Fibroblast of upper back skin (primary cell): ENCODE measurements at regions not wholly inside any gene's neighbourhood (a gene's known extent, or its start where the extent isn't known, plus 50 kb on each side); places are given as distances from the start of the nearest gene placed in this dataset.
"Not testable (repeated sequence)": the region's sequence is repeated elsewhere in the genome, so short reads cannot be mapped to it uniquely, and the experiment has no call there.

Source experiments
- DNase-seq: peaks from one replicate; pipeline ENCODE4 v3.0.0-alpha.2; 2013

DNA sequence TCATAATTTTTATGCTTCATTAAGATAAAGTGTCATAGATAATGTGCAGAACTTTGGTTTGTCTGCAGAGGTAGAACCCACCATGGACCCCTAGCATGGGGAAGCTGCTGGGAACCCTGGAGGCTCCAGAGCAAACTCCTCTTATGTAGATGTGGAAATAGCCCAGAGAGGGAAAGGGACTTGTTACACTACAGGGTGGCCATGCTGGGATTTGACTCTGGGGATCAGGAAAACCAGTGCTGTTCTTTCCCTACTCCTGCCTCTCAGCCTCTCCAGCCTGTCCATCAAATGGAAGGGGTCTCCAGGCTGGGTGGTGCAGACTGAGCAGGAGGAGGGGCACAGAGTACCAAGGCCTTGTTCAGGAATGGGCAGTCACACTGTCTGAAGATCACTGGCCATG, 54.2 kb downstream of the MSX1 start:
- DNase-seq, result no peak

GRCh38 chr4:4914059-4914820, 54.8 kb downstream of the MSX1 start:
- peak; percentile 50 for DNase-seq

DNA sequence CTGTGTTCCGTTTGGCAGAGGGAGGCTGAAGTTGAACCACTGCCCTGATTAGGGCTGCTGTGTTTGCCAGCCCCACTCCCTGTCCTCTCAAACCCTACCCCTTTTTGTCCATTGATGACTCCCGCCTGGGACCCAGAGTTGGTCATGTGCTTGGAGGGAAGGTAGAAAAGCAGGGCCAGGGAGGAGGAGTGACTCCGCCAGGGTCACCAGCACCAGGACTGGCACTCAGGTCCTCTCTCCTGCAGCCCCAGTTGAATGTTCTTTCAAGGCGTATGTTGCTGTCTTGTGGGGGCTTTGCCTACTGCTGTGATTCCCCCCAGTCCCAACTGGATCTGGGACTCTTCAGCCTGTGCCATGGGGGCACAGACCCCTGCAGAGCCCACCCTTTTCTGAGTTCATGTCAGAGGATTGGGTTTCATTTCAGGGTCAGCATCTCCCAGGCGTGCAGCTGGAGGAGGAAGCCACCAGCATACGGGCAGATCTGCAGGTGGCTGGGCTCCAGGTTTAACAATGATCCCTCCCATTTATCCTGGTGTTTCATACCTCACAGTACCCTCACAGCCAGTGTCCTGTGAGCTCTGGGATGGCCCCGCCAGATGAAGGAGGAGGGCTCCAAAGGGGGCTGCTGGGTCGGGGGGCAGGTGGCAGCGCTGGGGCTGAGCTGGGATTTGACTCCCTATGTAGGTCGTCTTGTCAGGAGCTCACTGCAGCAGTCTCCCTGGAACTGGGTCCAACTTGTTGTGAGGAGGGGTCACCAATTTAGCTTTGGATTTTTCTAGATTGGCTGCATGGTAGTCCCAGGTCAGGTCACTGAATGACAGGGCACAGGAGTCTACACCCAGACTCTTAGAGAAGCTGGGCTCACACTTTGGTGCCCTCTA, 55.7 kb downstream of the MSX1 start:
- DNase-seq, result no peak

DNA sequence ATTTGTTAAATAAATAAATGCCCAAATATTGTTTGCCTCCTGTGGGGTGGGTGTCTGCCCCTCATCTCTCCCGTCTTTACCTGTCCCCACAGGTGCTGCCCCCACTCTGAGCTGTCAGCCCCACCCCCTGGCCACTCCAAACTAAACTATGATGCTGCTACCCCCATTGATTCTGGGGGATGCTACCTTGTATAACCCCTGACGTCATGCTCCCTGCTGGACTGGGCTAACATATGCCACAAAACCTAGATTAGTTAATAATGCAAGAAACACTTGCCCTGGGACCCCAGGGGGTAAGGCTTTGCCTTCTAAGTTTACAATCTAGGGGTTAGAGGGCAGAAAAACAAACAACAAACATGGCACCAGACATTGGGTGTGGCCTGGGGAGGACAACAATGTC, 58.6 kb downstream of the MSX1 start:
- no peak for DNase-seq

DNA sequence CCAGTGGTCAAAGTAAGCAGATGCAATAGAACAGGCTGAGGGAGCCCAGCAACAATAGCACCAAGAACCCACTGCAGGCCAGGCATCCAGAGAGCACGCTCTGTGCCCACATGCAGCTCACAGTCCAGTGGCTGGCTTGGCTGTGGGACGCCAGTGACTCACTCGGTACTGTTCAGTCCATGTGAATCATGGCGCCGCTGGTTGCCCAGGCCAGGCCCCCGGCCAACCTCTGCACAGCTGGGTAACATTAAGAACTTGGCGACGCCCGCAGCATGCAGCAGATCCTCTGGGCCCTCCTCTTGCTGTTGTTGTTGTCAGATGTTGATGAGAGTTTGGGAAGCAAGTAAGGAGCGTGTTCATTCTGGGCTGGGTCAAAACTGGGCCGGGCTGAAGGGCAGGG, 60.5 kb downstream of the MSX1 start:
- DNase-seq, result no peak

DNA sequence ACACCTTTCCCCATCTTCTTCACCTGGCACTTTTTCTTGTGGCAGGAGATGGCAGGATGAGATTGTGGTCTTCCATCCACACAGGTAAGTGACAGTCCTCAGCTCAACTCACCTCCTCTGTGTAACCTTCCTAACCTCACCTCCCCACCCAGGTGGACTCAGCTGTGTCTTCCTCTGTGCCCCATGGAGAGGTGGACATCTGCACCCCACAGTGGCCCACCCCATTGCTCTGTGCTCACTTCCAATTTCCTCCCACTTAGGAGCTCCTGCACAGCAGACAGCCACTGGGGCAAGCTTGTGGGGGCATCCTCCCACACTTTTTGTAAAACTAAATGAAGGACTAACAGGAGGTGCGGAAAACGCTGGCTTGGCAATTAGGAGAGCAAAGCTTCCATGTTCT, 61.6 kb downstream of the MSX1 start:
- DNase-seq, result no peak

- DNase-seq, result no peak
These were observed 63.0 kb downstream of the MSX1 start for GRCh38 chr4:4922441-4922840.

GRCh38 chr4:4923201-4923600, 63.7 kb downstream of the MSX1 start:
- DNase-seq, result no peak

DNA sequence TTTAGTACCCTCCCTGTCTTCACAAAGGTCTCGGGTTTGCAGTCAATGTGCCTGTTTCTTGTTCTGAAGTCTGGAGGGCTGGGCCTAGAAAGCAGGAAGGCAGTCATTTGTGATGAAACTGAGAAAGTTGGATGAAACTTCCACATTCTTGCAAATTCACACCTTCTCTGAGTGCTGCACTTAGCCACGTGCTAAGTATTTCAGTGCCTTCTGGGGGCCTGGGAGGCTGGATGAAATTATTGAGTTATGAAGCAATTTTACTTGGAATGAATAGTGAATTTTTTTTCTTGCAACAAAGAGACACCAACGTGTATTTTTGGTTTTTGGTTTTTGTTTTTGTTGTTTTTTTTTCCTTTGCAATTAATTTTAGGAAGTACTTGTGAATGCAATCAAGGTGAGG, 71.2 kb downstream of the MSX1 start:
- no peak for DNase-seq

DNA sequence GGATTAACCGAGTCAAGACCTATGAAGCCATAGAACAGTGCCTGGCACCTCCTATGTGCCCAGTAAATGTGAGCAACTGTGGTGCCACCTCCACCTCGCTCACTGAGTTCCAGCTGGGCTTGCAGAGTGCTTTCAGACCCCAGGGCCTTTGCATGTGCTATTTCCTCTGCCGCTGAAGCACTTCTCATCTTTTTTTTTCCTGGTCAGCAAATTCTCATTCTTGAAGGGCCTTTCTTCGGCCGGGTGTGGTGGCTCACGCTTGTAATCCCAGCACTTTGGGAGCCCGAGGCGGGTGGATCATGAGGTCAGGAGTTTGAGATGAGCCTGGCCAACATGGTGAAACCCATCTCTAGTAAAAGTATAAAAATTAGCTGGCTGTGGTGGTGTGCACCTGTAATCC, 76.5 kb downstream of the MSX1 start:
- no peak for DNase-seq

DNA sequence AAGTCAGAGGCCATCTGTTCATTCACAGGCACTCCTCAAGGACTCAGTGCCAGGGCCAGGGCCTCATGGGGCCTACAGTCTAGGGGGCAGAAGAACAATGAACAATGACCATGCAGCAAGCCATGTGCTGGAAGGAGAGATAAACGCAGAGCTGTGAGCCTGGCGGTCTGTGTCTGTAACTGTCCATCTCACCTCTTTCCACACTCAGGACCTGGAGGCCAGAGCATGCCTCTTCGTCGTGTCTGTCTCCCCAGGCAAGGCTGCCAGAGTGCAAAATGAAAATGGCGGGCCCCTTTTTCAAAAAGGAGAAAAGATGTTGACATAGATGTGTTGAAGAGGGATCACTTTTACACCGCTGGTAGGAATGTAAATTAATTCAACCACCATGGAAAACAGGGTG, 78.5 kb downstream of the MSX1 start:
- DNase-seq, result no peak

DNA sequence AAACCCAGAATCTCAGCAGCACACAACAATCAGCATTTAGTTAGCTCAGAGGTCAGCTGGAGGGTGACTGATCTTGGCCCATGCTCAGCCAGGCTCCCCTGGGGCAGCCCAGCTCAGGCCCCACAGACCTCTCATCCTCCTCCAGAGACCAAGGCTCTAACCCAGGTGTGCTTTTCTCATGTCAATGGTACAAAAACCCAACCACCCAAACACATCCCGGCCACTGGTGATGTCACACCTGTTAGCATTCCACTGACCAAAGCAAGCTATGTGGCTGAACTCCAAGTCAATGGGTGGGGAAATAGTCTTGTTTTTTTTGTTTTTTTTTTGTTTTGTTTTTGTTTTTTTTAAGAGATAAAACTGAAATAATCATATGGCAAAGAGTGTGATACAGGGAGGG, 77.5 kb downstream of the CYTL1 start:
- no peak for DNase-seq

DNA sequence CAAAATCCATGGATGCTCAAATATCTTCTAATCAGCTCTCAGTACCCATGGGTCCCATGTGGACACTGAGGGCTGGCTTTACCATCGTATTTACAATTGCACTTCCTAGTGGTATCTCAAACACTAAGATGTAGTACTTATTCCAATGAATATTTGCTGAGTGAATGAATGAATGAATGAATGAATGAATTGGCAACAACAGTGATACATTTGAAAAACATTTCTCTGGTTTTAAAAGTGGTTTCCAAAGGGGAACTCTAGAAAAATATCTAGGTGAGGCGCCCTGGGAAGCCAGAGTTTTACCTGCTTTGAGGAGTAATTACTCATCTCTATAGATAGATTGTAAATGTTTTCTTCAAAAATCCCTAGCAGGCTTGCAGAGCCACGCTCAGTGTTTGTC, 76.6 kb downstream of the CYTL1 start:
- DNase-seq, result no peak

DNA sequence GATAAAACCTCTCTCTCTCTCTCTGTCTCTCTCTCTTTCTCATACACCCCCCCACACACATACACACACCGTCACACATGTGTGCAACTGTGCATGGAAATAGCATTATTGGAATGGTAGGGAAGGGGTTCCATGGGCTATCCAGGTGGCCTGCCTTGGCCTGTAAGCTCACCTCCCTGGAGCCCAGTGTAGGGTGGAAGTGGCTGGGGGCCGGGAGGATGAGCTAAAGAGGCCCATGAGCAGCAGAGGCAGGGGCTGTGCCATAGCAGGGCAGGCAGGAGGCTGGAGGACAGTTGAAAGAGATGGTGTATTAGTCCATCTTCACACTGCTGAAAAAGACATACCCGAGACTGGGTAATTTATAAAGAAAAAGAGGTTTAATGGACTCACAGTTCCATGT, 74.2 kb downstream of the CYTL1 start:
- no peak for DNase-seq

- no peak for DNase-seq
These were observed 73.4 kb downstream of the CYTL1 start for GRCh38 chr4:4945829-4946228.

- no peak for DNase-seq
These were observed 72.8 kb downstream of the CYTL1 start for GRCh38 chr4:4946416-4946815.

DNA sequence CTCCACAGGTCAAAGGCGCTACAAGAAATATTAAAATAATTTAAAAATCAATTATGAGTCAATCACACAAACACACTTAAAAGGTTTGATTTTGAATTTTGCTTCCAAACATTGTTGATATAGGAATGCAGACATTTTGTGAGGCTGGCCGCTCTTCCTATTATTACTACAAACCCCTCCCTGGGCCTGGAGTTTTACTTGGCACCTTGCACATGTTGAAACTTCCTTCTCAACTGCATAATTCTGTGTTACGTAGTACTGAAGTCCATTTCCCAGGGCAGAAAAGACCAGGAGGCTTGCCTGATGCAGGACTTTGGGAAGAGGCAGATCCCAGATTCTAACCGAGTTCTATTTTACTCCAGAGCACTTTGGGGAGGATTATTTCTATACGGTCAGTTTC, 71.5 kb downstream of the CYTL1 start:
- no peak for DNase-seq

DNA sequence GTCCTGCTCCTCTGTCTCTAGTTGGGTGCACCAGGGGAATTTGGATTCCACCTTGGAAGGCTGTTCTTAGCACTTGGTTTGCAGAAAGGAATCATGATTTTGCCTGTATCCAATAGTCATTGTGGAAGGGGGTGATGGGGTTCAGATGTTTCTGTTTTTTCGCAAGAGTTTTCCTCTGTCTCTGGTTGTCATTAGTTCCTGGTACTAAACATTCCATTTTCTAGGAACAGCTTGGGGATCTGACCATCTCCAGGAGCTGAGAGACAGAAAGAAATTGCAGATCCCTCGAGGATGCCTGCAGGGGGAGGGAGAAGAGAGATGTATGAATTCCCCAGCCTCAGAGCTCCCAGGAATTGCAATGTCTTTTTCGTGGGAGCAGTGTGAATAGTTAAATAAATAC, 70.9 kb downstream of the CYTL1 start:
- no peak for DNase-seq

DNA sequence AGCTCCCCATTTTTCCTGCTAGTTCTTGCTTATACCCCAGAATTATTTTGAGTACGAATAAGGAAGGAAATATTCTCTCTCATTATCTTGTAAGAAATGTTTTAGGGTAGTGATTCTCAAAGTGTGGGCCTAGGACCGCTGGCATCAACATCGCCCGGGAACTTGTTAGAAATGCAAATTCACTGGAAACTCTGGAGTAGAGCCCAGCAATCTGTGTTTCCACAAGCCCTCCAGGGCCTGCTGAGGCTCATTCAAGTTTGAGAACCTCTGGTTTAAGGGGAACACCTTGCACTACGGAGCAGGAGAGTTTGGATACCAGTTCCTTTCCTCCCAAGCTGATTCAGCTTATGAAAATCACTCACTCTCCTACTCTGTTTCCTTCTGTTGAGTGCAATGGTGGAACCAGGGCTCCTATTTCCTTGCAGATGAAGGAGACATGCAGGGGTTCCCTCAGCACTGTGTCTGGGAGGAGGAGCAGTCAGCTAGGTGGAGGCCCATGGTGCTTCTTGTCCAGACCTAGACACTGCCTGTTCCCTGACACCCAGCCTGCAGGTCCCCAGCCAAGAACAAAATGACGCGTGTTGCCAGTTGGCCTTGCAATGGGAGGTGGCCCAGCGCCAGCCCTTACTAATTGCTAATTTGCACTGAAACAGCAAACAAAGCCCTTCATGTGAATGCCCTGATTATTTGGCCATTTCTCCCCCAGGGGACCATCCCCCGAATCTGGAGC, 68.5 kb downstream of the CYTL1 start:
- DNase-seq, result no peak

GRCh38 chr4:4952273-4952672, 67.0 kb downstream of the CYTL1 start:
- DNase-seq, result no peak

DNA sequence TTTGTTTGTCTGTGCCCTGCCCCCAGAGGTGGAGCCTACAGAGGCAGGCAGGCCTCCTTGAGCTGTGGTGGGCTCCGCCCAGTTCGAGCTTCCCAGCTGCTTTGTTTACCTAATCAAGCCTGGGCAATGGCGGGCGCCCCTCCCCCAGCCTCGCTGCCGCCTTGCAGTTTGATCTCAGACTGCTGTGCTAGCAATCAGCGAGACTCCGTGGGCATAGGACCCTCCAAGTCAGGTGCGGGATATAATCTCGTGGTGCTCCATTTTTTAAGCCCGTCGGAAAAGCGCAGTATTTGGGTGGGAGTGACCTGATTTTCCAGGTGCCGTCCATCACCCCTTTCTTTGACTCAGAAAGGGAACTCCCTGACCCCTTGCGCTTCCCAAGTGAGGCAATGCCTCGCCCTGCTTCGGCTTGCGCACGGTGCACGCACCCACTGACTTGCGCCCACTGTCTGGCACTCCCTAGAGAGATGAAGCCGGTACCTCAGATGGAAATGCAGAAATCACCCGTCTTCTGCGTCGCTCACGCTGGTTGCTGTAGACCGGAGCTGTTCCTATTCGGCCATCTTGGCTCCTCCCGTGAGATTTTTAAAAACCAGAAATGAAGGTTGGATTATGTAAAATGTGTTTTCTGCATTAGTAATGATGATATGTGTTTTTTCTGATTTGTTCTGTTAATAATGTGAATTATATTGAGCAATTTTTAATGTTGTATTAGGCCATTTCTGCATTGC, 59.7 kb downstream of the CYTL1 start:
- DNase-seq, result not testable (repeated sequence)

DNA sequence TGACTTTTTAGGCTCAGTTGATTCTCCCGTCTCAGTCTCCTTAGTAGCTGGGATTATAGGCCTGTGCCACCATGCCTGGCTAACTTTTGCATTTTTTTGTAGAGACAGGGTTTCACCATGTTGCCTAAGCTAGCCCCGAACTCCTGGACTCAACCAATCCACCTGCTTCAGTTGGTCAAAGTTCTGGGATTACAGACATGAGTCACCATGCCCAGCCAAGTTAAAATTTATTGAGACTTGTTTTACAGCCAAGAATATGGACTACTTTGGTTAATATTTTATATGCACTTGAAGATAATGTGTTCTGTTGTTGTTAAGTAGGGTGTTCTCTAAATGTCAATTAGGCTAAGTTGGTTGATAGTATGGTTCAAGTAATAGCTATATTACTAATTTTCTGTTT, 58.7 kb downstream of the CYTL1 start:
- no peak for DNase-seq

- DNase-seq, result no peak
These were observed 57.3 kb downstream of the CYTL1 start for GRCh38 chr4:4961936-4962335.
